ENCODE measurements at regions not wholly inside any gene's neighbourhood (a gene's known extent, or its start where the extent isn't known, plus 50 kb on each side); places are given as distances from the start of the nearest gene placed in this dataset.

GRCh38 chr12:19010726-19011125 lies 118.8 kb upstream of the PLEKHA5 start:
- no peaks in the 10 kb centered on the region for H3K36me3 ChIP-seq
- DNase-seq = no peak
- no peak overlapping the region for H3K4me3 ChIP-seq
- no peaks in the 10 kb centered on the region for H3K27me3 ChIP-seq
- no peaks in the 10 kb centered on the region; the same call in 1 of the 2 replicates for H3K9me3 ChIP-seq

- H3K36me3 ChIP-seq = no peaks in the 10 kb centered on the region
- H3K9me3 ChIP-seq = no peaks in the 10 kb centered on the region; the same call in 1 of the 2 replicates
- H3K4me3 ChIP-seq = no peak overlapping the region
- no peak for DNase-seq
- no peaks in the 10 kb centered on the region for H3K27me3 ChIP-seq
These were observed 116.6 kb upstream of the PLEKHA5 start for GRCh38 chr12:19012965-19013364.

- Histone ChIP-seq H3K27me3 (no peaks in the 10 kb centered on the region), H3K9me3 (no peaks in the 10 kb centered on the region), H3K36me3 (no peaks in the 10 kb centered on the region), H3K4me3 (no peak overlapping the region)
- DNase-seq = no peak
These were observed 115.3 kb upstream of the PLEKHA5 start for GRCh38 chr12:19014240-19014639.

- no peaks in the 10 kb centered on the region for H3K27me3 ChIP-seq
- H3K9me3 ChIP-seq = no peaks in the 10 kb centered on the region
- no peaks in the 10 kb centered on the region for H3K36me3 ChIP-seq
- no peak for DNase-seq
- H3K4me3 ChIP-seq = no peak overlapping the region
These were observed 114.2 kb upstream of the PLEKHA5 start for GRCh38 chr12:19015285-19015684.

- no peaks in the 10 kb centered on the region for H3K9me3 ChIP-seq
- peak; percentile 38 for DNase-seq
These were observed 111.1 kb upstream of the PLEKHA5 start for GRCh38 chr12:19018302-19018970.

DNA sequence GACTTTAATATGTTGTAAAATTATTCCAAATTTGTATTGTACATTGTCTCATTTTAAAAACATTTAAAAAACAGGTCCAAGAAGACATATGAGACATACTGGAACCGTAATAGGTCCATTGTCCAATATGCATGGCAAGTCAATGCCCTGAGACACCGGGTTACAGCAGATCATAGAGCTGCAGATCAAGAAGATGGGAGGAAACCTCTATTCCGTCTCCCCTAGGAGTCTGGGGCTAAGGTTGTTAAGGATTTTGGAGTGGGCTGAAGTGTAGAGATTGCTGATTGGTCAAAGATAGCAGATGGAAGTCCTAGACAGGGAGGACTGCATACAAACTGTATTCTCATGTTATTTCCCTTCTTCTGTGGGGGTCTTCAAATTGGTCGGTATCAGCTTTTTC lies 108.3 kb upstream of the PLEKHA5 start:
- H3K36me3 ChIP-seq = no peaks in the 10 kb centered on the region
- no peaks in the 10 kb centered on the region for H3K27me3 ChIP-seq
- H3K9me3 ChIP-seq = no peaks in the 10 kb centered on the region
- DNase-seq = no peak
- no peak overlapping the region for H3K4me3 ChIP-seq

More at GRCh38 chr12:19018302-19018970, 111.1 kb upstream of the PLEKHA5 start:
- Histone ChIP-seq H3K36me3 (no peaks in the 10 kb centered on the region), H3K27me3 (no peaks in the 10 kb centered on the region), H3K4me3 (no peak overlapping the region)

DNA sequence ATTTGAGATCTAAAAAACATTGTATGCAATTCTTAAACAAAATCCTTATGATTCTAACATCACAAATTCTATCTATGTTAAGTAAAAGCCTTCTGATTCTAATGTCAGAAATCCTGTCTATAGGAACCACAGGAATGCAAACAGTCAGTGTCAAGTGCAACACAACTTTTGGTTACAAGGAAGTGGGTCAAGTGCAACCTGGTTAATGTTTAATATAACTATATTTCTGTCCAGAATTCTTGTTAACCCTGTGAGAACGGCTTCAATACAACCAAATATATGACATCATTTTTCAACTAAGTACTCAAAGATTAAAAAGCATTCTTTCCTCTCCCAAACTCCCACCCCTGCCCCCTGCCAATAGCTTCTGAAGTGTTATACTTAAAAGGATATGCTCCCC lies 107.9 kb upstream of the PLEKHA5 start:
- H3K27me3 ChIP-seq = no peaks in the 10 kb centered on the region
- H3K36me3 ChIP-seq = no peaks in the 10 kb centered on the region
- H3K4me3 ChIP-seq = no peak overlapping the region
- no peaks in the 10 kb centered on the region for H3K9me3 ChIP-seq
- no peak for DNase-seq

DNA sequence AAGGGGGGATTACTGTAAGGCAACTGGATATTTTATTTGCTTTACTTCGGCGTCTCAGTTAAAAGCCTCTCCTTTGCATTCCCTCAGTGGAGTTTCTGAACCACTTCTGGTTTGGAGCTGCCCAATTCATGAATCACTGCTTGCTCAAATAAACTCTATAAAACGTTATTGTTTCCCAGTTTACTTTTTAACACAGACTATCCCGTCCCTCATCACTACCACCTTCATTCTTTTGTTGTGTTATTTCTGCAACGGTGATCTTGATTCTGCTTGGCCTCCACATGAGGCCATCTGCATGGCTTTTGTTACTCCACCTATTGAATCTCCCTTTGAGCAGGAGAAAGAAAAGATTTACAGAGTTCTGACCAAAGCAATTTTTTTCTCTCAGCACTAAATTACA lies 104.0 kb upstream of the PLEKHA5 start:
- H3K9me3 ChIP-seq = no peaks in the 10 kb centered on the region
- no peaks in the 10 kb centered on the region for H3K27me3 ChIP-seq
- H3K36me3 ChIP-seq = no peaks in the 10 kb centered on the region
- DNase-seq = no peak
- no peak overlapping the region for H3K4me3 ChIP-seq

GRCh38 chr12:19026034-19026433 lies 103.5 kb upstream of the PLEKHA5 start:
- Histone ChIP-seq H3K27me3 (no peaks in the 10 kb centered on the region), H3K4me3 (no peak overlapping the region), H3K36me3 (no peaks in the 10 kb centered on the region), H3K9me3 (no peaks in the 10 kb centered on the region)
- no peak for DNase-seq

- no peak overlapping the region for H3K4me3 ChIP-seq
- H3K36me3 ChIP-seq = no peaks in the 10 kb centered on the region
- no peaks in the 10 kb centered on the region; the same call in 1 of the 2 replicates for H3K9me3 ChIP-seq
- DNase-seq = no peak
- H3K27me3 ChIP-seq = no peaks in the 10 kb centered on the region
These were observed 102.7 kb upstream of the PLEKHA5 start for GRCh38 chr12:19026614-19027488.

GRCh38 chr12:19030180-19030579 lies 99.4 kb upstream of the PLEKHA5 start:
- Histone ChIP-seq H3K27me3 (no peaks in the 10 kb centered on the region), H3K36me3 (no peaks in the 10 kb centered on the region), H3K9me3 (peaks cover 12% of the 10 kb centered on the region), H3K4me3 (no peak overlapping the region)
- DNase-seq = no peak

- no peak for DNase-seq
- Histone ChIP-seq H3K36me3 (no peaks in the 10 kb centered on the region), H3K9me3 (peaks cover 12% of the 10 kb centered on the region), H3K4me3 (no peak overlapping the region), H3K27me3 (no peaks in the 10 kb centered on the region)
These were observed 98.9 kb upstream of the PLEKHA5 start for GRCh38 chr12:19030603-19031002.

DNA sequence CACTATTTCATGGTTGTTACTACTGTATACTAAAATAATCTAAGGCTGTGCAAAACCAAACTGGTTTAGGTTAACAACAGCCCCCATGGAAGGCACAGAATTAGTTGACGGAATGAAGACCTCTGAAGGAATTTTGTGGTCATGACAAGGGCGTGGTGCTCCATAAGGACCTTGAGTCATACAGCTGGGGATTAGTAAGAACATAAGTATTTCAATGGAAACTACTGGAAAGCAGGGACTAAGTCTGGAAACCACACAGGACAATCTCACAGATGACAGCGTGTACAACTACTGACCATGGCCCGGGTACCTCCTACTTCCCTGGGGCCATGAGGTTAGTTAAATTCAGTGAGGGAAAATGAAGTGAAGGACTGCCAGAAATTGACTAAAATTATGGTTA lies 98.5 kb upstream of the PLEKHA5 start:
- H3K27me3 ChIP-seq = no peaks in the 10 kb centered on the region
- no peak overlapping the region for H3K4me3 ChIP-seq
- peaks cover 12% of the 10 kb centered on the region for H3K9me3 ChIP-seq
- peak; percentile 26 for DNase-seq
- no peaks in the 10 kb centered on the region for H3K36me3 ChIP-seq

DNA sequence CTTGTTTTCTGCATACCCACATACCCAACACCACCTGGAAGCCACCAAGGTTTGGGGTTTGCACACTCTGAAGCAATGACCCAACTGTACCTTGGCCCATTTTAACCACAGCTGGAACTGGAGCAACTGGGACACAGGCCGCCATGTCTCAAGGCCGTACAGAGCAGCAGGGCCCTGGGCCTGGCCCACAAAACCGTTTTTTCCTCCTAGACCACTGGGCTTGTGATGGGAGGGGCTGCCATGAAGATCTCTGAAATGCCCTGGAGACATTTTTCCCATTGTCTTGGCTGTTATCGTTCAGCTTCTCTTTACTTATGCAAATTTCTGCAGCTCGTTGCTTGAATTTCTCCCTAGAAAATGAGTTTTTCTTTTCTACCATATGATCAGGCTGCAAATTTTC lies 96.7 kb upstream of the PLEKHA5 start:
- H3K9me3 ChIP-seq = peaks cover 12% of the 10 kb centered on the region
- H3K36me3 ChIP-seq = no peaks in the 10 kb centered on the region
- H3K4me3 ChIP-seq = no peak overlapping the region
- no peak for DNase-seq
- no peaks in the 10 kb centered on the region for H3K27me3 ChIP-seq

GRCh38 chr12:19033244-19033643 lies 96.3 kb upstream of the PLEKHA5 start:
- Histone ChIP-seq H3K36me3 (no peaks in the 10 kb centered on the region), H3K27me3 (no peaks in the 10 kb centered on the region), H3K4me3 (no peak overlapping the region), H3K9me3 (peaks cover 12% of the 10 kb centered on the region)
- no peak for DNase-seq

- Histone ChIP-seq H3K4me3 (no peak overlapping the region), H3K36me3 (no peaks in the 10 kb centered on the region), H3K27me3 (no peaks in the 10 kb centered on the region), H3K9me3 (peaks cover 12% of the 10 kb centered on the region)
- DNase-seq = no peak
These were observed 94.6 kb upstream of the PLEKHA5 start for GRCh38 chr12:19034937-19035336.

DNA sequence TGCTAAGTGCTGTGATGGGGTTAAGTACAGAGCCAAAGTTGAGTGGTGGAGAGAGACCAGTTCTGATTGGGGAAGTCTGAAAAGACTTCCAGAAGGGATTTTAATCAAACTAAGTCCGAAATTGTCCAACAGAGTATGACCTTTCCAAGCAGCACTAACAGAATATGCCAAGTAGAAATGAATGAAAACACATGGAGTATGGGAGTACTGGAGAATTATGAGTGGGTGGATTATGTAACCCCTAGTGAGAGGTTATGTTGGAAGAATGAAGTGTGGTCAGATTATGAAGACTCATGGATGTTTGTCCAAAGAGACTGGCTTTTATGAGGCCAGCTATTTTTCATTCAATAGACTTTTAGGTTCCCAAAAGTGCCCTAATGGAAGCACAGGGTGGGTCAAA lies 94.0 kb upstream of the PLEKHA5 start:
- H3K36me3 ChIP-seq = no peaks in the 10 kb centered on the region
- H3K4me3 ChIP-seq = no peak overlapping the region
- DNase-seq = no peak

More for the DNA sequence above, 94.0 kb upstream of the PLEKHA5 start:
- Histone ChIP-seq H3K27me3 (no peaks in the 10 kb centered on the region), H3K9me3 (peaks cover 12% of the 10 kb centered on the region)
